ENCODE measurements at regions not wholly inside any gene's neighbourhood (a gene's known extent, or its start where the extent isn't known, plus 50 kb on each side); places are given as distances from the start of the nearest gene placed in this dataset.
"Not testable (repeated sequence)": the region's sequence is repeated elsewhere in the genome, so short reads cannot be mapped to it uniquely, and the experiment has no call there.

DNA sequence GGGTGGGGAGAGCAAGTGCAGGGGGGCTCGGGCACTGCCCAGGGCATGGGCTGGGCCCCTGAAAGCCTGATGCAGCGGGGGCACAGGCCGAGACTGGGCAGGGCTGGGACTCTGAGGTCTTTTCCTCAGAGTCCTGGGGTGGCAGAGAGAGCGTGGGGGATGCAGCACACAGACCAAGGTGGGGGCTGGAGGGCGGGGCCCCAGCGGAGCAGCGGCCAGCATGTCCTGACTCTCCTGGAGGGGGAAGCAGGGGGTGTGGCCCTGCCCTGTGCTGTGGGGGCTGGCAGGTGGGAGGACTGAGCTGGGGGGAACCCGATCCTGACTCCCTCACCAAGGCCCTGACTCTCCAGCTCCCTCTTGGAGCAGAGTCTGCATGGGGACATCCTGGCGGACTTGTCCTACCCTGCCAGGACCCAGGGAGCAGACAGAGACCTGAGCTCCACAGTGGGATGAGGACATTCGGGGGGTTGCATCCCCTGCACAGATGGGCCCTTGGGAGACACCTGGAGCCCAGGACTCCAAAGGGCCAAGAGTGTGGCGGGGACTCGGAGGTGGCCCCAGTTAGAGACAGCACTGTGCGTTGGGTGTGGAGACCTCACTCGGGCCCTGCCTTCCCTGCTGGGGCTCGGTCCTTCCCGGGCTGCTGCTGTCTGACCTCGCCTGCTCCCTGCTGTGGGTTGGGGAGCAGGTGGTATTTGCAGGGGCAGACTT, 326.1 kb downstream of the TMEM121 start:
- in situ Hi-C loops (cut with MboI; ENCODE audit: low sequenced_read_pairs), result no loop called here

DNA sequence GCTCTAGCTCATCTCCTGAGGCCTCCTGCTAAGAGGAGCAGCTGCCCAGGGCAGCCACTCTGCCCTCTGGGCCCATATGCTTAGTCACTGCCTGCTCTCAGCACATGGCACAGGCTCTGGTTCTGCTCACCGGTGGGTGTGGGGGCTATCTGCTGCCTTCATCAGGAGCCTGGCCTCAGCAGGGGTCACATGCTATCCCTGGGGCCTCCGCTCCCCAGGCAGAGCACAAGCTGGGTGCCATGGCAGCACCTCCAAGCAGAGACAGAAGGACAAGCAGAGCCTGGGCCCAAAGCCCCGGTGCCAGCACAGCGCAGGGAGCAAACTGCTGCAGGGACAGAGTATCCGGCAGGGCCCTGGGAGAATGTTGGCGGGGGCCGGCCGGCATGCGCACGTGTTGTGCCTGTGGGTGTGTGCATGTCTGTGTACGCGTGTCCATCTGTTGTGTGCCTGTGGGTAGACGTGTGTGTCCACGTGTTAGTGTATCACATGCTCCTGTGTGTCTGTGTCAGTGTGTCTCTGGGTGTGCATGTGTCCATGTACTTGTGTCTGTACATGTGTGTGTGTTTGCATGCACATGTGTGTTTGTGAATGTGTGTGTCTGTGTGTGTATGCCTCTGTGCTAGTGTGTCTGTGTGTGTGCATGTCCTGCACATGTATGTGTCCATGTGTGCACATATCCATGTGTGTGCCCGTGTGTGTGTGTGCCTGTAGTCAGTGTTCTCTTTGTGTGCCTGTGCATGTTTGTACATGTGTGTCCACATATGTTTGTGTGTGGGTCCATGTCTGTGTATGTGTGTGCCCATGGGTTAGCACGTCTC, 326.9 kb downstream of the TMEM121 start:
- in situ Hi-C loops (cut with MboI; ENCODE audit: low sequenced_read_pairs), result no loop called here

DNA sequence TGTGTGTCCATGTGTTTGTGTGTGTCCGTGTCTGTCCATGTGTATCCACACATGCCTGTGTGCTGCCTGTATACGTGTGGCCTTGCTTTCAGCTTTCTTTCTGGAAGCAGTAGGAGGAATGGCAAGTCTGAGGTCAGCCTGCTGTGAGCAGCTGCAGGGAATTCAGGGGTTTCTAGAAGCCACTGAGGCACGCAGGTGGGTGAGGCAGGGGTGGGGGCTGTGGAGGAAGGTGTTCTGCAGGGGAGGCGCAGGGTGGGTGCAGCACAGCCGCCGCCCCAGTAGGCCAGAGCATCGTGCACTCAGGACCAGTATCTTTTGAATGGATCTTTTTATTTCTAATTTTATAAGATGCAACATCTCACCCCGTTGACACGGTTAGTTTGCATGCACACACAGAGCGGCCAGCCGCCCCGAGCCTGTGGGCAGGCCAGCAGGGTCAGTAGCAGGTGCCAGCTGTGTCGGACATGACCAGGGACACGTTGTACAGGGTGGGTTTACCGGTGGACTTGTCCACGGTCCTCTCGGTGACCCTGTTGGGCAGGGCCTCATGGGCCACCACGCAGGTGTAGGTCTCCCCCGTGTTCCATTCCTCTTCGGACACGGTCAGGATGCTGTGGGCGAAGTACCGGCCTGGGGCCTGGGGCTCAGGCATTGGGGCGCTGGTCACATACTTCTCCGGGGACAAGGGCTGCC, 327.7 kb downstream of the TMEM121 start:
- in situ Hi-C loops (cut with MboI; ENCODE audit: low sequenced_read_pairs), result no loop called here

DNA sequence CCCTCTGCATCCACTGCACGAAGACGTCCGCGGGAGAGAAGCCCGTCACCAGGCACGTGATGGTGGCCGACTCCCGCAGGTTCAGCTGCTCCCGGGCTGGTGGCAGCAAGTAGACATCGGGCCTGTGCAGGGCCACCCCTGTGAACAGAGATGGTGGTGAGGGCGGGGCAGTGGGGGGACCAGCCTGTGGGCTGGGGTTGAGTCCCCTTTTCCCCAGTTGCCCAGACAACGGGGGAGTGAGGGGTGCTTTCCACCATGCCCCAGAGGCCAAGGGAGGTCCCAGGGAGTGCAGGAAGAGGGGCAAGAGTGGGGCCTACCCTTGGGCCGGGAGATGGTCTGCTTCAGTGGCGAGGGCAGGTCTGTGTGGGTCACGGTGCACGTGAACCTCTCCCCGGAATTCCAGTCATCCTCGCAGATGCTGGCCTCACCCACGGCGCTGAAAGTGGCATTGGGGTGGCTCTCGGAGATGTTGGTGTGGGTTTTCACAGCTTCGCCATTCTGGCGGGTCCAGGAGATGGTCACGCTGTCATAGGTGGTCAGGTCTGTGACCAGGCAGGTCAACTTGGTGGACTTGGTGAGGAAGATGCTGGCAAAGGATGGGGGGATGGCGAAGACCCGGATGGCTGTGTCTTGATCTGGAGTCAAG, 328.3 kb downstream of the TMEM121 start:
- in situ Hi-C loops (cut with MboI; ENCODE audit: low sequenced_read_pairs), result no loop called here

DNA sequence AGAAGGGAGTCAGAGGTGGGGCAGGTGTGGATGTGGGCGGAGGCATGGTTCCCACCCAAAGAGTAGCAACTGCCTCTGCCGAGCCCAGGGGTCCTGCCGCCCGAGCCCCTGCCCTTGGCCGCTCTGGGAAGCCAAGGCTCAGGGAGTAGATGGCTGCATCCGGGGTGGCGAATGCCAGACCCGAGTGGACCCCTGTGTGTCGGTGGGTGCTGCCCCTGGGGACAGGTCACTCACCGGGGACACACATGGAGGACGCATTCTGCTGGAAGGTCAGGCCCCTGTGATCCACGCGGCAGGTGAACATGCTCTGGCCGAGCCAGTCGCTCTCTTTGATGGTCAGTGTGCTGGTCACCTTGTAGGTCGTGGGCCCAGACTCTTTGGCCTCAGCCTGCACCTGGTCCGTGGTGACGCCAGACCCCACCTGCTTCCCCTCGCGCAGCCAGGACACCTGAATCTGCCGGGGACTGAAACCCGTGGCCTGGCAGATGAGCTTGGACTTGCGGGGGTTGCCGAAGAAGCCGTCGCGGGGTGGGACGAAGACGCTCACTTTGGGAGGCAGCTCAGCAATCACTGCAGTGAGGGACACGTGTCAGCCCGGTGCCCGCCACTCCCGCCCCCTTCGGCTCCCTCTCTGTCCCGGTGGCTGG, 329.0 kb downstream of the TMEM121 start:
- in situ Hi-C loops (cut with MboI; ENCODE audit: low sequenced_read_pairs), result no loop called here

DNA sequence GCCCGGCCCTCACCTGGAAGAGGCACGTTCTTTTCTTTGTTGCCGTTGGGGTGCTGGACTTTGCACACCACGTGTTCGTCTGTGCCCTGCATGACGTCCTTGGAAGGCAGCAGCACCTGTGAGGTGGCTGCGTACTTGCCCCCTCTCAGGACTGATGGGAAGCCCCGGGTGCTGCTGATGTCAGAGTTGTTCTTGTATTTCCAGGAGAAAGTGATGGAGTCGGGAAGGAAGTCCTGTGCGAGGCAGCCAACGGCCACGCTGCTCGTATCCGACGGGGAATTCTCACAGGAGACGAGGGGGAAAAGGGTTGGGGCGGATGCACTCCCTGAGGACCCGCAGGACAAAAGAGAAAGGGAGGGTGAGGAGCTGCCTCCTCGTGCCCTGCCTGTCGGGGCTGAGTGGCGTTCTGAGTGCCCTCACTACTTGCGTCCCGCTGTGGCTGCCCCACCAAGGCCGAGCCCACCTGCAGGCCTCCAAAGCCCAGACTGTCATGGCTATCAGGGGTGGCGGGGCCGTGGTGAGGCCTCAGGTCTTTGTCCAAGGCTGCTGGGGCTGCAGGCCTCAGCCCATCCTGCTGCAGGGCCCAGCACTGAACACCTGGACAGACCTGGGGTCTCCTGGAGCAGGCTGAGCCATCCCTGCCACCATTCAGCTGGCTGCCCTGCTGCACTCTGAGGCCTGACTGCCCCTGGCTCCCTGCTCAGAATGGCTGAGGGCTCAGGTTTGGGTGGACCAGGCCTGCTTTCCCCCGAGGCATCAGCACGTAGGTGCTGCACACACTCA, 329.7 kb downstream of the TMEM121 start:
- in situ Hi-C loops (cut with MboI; ENCODE audit: low sequenced_read_pairs), result no loop called here

DNA sequence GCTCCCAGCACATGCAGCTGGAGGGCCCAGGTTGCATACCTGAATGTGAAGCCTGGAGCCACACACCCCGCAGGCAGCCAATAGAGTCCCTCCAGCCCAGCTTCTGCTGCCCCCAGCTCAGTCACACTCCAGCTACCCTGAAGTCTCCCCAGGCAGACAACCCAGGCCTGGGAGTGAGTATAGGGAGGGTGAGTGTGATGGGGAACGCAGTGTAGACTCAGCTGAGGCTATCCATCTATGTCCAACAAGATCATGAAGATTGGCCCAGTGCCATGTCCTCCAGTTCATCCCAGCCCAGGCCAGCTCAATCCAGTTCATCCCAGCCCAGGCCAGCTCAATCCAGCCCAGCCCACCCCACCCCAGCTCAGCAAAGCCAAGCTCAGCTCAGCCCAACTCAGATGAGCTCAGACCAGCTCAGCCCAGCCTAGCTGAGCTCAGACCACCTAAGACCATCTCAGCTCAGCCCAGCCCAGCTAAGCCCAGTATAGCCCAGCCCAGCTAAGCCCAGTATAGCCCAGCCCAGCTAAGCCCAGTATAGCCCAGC, 330.4 kb downstream of the TMEM121 start:
- in situ Hi-C loops (cut with MboI; ENCODE audit: low sequenced_read_pairs), result no loop called here

DNA sequence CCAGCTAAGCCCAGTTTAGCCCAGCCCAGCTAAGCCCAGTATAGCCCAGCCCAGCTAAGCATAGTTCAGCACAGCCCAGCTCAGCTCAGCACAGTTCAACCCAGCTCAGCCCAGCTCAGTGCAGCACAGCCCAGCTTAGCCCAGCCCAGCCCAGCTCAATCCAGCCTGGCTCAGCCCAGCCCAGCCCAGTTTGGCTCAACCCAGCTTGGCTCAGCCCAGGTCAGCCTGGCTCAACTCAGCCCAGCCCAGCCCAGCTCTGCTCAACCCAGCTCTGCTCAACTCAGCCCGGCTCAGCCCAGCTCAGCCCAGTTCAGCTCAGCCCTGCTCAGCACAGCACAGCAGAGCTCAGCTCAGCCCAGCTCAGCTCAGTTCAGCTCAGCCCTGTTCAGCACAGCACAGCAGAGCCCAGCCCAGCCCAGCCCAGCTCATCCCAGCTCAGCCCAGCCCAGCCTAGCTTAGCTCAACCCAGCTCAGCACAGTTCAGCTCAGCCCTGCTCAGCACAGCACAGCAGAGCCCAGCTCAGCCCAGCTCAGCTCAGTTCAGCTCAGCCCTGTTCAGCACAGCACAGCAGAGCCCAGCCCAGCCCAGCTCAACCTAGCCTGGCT, 330.9 kb downstream of the TMEM121 start:
- in situ Hi-C loops (cut with MboI; ENCODE audit: low sequenced_read_pairs), result no loop called here

DNA sequence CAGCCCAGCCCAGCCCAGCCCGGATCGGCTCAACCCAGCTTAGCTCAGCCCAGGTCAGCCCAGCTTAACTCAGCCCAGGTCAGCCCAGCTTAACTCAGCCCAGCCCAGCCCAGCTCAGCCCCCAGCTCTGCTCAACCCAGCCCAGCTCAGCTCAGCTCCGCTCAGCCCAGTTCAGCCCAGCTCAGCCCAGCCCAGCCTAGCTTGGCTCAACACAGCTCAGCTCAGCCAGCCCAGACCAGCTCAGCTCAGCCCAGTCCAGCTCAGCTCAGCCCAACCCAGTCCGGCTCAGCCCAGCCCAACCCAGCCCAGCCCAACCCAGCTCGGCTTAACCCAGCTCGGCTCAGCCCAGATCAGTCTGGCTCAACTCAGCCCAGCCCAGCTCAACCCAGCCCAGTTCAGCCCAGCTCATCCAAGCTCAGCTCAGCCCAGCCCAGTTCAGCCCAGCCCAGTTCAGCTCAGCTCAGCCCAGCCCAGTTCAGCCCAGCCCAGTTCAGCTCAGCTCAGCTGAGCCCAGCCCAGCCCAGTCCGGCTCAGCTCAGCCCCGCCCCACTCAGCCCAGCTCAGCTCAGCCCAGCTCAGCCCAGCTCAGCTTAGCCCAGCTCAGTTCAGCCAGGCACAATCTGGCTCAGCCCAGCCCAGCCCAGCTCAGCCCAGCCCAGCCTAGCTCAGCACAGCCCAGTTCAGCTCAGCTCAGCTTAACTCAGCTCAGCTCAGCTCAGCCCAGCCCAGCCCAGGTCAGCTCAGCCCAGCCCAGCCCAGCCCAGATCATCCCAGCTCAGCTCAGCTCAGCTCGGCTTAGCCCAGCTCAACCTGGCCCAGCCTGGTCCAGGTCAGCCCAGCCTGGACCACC, 331.7 kb downstream of the TMEM121 start:
- in situ Hi-C loops (cut with MboI; ENCODE audit: low sequenced_read_pairs), result no loop called here

DNA sequence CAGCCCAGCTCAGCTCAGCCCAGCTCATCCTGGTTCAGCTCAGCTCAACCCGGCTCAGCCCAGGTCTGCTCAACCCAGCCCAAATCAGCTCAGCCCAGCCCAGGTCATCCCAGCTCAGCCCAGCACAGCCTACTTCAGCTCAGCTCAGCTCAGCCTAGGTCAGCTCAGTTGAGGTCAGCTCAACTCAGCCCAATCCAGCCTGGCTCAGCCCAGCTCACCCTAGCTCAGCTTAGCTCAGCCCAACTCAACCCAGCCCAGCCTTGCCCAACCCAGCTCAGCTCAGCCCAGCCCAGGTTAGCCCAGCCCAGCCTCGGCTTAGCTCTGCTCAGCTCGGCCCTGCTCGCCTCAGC, 332.3 kb downstream of the TMEM121 start:
- in situ Hi-C loops (cut with MboI; ENCODE audit: low sequenced_read_pairs), result no loop called here

DNA sequence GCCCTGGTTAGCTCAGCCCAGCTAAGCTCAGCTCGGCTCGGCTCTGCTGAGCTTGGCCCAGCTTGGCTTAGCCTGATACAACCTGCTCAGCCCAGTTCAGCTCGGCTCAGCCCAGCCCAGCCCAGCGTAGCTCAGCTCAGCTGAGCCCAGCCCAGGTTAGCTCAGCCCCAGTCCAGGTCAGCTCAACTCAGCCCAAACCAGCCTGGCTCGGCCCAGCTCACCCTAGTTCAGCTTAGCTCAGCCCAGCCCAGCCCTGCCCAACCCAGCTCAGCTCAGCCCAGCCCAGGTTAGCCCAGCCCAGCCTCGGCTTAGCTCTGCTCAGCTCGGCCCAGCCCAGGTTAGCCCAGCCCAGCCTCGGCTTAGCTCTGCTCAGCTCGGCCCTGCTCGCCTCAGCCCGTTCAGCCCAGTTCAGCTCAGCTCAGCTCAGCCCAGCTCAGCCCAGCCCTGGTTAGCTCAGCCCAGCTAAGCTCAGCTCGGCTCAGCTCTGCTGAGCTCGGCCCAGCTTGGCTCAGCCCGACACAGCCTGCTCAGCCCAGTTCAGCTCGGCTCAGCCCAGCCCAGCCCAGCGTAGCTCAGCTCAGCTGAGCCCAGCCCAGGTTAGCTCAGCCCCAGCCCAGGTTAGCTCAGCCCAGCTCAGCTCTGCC, 332.8 kb downstream of the TMEM121 start:
- in situ Hi-C loops (cut with MboI; ENCODE audit: low sequenced_read_pairs), result not testable (repeated sequence)

DNA sequence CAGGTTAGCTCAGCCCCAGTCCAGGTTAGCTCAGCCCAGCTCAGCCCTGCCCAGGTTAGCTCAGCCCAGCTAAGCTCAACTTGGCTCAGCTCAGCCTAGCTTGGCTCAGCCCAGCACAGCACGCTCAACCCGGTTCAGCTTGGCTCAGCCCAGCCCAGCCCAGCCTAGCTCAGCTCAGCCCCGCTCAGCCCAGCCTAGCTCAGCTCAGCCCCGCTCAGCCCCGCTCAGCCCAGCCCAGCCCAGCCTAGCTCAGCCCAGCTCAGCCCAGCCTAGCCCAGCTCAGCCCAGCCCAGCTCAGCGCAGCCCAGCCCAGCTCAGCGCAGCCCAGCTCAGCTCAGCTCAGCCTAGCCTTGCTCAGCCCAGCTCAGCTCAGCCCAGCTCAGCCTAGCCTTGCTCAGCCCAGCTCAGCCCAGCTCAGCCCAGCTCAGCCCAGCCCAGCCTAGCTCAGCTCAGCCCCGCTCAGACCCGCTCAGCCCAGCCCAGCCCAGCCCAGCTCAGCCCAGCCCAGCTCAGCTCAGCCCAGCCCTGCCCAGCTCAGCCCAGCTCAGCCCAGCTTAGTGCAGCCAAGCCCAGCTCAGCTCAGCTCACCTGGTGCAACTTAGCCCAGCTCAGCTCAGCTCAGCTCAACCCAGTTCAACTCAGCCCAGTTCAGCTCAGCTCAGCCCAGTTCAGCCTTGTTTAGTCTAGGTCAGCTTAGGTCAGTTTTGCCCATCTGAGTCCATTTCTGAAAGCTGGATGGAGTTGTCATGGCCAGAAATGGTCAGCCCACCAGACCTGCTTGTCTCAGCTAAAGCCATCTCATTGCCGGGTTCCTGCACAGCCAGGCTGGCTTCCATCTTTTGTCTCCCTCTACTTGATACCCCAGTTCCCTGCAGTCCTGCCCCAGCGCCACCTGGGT, 333.6 kb downstream of the TMEM121 start:
- in situ Hi-C loops (cut with MboI; ENCODE audit: low sequenced_read_pairs), result no loop called here

DNA sequence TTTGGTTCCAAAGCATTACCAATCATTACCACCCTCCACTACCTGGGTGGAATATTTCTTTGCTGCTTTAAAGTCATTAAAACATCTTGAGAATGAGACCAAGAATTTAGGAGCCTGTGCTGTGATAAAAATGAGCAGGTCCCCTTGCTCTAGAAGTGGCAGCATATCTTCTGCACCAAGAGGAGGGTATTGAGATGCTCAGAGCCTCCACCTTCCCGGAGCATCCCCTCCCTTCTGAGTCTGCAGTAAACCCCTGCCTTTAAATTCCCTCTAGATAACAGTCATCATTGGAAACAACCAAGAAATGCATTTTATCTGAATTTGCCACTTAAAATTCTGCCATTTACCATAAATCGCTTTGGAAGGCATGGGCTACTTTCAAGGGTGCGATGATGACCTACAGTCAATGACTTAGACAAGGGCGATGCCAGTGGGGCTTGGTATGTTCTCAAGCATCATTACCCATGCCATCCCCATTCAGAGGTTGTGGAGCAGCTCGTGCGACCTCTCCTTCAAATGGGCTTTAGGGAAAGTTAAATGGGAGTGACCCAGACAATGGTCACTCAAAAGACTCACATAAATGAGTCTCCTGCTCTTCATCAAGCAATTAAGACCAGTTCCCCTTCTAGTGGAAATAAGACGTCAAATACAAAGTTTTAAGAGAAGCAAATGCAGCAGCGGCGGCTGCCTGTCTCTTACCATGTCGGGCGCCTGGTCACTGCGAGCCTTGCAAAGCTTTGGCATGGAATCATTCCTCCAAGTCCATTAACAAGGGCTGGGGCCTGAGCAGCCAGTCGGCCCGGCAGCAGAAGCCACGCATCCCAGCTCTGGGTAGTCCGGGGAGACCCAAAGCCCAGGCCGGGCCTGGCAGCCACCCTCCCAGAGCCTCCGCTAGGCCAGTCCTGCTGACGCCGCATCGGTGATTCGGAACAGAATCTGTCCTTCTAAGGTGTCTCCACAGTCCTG, 334.5 kb downstream of the TMEM121 start:
- in situ Hi-C loops (cut with MboI; ENCODE audit: low sequenced_read_pairs), result no loop called here

DNA sequence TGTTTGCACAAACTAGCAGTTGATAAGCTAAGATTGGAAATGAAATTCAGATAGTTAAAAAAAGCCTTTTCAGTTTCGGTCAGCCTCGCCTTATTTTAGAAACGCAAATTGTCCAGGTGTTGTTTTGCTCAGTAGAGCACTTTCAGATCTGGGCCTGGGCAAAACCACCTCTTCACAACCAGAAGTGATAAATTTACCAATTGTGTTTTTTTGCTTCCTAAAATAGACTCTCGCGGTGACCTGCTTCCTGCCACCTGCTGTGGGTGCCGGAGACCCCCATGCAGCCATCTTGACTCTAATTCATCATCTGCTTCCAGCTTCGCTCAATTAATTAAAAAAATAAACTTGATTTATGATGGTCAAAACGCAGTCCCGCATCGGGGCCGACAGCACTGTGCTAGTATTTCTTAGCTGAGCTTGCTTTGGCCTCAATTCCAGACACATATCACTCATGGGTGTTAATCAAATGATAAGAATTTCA, 335.6 kb downstream of the TMEM121 start:
- in situ Hi-C loops (cut with MboI; ENCODE audit: low sequenced_read_pairs), result no loop called here

DNA sequence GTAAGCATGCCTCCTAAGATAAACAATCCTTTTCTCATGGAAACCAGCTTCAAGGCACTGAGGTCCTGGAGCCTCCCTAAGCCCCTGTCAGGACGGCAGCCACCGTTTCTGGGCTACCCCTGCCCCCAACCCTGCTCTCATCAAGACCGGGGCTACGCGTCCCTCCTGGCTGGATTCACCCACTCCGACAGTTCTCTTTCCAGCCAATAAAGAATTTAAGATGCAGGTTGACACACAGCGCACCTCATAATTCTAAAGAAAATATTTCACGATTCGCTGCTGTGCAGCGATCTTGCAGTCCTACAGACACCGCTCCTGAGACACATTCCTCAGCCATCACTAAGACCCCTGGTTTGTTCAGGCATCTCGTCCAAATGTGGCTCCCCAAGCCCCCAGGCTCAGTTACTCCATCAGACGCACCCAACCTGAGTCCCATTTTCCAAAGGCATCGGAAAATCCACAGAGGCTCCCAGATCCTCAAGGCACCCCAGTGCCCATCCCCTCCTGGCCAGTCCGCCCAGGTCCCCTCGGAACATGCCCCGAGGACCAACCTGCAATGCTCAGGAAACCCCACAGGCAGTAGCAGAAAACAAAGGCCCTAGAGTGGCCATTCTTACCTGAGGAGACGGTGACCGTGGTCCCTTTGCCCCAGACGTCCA, 336.3 kb downstream of the TMEM121 start:
- in situ Hi-C loops (cut with MboI; ENCODE audit: low sequenced_read_pairs), result no loop called here
